ENCODE measurements at regions not wholly inside any gene's neighbourhood (a gene's known extent, or its start where the extent isn't known, plus 50 kb on each side); places are given as distances from the start of the nearest gene placed in this dataset.

DNA sequence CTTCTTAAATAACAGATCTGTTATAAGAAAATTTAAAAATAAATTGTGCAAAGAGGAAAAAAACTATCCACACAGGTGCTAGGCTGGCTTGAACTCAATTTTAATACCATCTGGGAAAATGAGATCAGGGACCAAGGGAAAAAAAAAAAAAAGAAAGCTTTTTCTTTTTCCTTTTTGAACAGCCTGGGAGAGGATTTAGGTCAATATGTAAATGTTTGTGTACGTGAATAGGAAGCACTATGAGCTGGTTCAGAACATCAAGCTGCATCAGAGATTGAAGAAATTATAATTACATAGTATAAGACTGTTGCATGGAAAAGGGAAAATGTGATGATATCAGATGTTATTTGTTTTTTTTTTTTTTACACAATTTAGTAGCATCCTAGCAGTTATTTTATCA is 548.0 kb downstream of the ARL4A start:
- no peak for TF ChIP-seq CTCF (IDR thresholded peaks at IDR 0.05)
- no peak for TF ChIP-seq POLR2A (IDR thresholded peaks at IDR 0.05)

Measured in heart left ventricle (tissue), 13 donors.